Trophoblast cell (in vitro differentiated cells and primary cell): ENCODE measurements at regions not wholly inside any gene's neighbourhood (a gene's known extent, or its start where the extent isn't known, plus 50 kb on each side); places are given as distances from the start of the nearest gene placed in this dataset.

ENCODE experiments used
- DNase-seq, 2 donors: peaks; one replicate each; pipeline ENCODE4 v3.0.0-alpha.2; 2016
- H2AFZ ChIP-seq: 2 replicates; pipeline ENCODE4 v1.6.1; 2013; ENCODE audit warnings: low read length, moderate library complexity, mild to moderate bottlenecking; ENCODE audit not compliant: insufficient read depth, poor library complexity
- H2AK5ac ChIP-seq: 2 replicates; pipeline ENCODE4 v1.6.1; 2013; ENCODE audit warnings: mild to moderate bottlenecking, low read length
- H2BK120ac ChIP-seq: 2 replicates; pipeline ENCODE4 v1.6.1; 2013; ENCODE audit warnings: low read length, mild to moderate bottlenecking, moderate library complexity; ENCODE audit not compliant: insufficient read depth, poor library complexity
- H2BK12ac ChIP-seq: 2 replicates; pipeline ENCODE4 v1.6.1; 2013; ENCODE audit warnings: mild to moderate bottlenecking, low read length, moderate library complexity
- H2BK5ac ChIP-seq: 2 replicates; pipeline ENCODE4 v1.6.1; 2013; ENCODE audit warnings: low read length, low read depth, moderate library complexity, mild to moderate bottlenecking; ENCODE audit not compliant: poor library complexity
- H3K14ac ChIP-seq: 2 replicates; pipeline ENCODE4 v1.6.1; 2013; ENCODE audit warnings: mild to moderate bottlenecking, low read length
- H3K18ac ChIP-seq: 2 replicates; pipeline ENCODE4 v1.6.1; 2013; ENCODE audit warnings: mild to moderate bottlenecking, low read length
- H3K23ac ChIP-seq: 2 replicates; pipeline ENCODE4 v1.6.1; 2013; ENCODE audit warnings: low read length
- H3K27ac ChIP-seq: 2 replicates; pipeline ENCODE4 v1.5.1; 2013; ENCODE audit warnings: low read depth, mild to moderate bottlenecking, inconsistent platforms, low read length, moderate library complexity
- H3K27me3 ChIP-seq: 2 replicates; pipeline ENCODE4 v1.6.1; 2013; ENCODE audit warnings: inconsistent platforms, mild to moderate bottlenecking, low read length, moderate library complexity; ENCODE audit not compliant: insufficient read depth
- H3K36me3 ChIP-seq, 2 experiments: 1 replicate in 1 of 2; 2 replicates in 1 of 2; pipeline ENCODE4 v1.6.1; 2013; ENCODE audit warnings: low read length in 2 of 2, mild to moderate bottlenecking in 2 of 2, moderate library complexity in 1 of 2; ENCODE audit not compliant: insufficient read depth in 2 of 2, control insufficient read depth in 1 of 2
- H3K4ac ChIP-seq: 2 replicates; pipeline ENCODE4 v1.6.1; 2013; ENCODE audit warnings: low read depth, mild to moderate bottlenecking, low read length, moderate library complexity
- H3K4me1 ChIP-seq, 2 experiments: 1 replicate in 1 of 2; 2 replicates in 1 of 2; pipeline ENCODE4 v1.6.1; 2013; ENCODE audit warnings: low read length in 2 of 2, mild to moderate bottlenecking in 2 of 2, moderate library complexity in 1 of 2; ENCODE audit not compliant: insufficient read depth in 2 of 2, control insufficient read depth in 1 of 2
- H3K4me2 ChIP-seq: 2 replicates; pipeline ENCODE4 v1.6.1; 2013; ENCODE audit warnings: inconsistent platforms, mild to moderate bottlenecking, low read length, moderate library complexity
- H3K4me3 ChIP-seq: 2 replicates; pipeline ENCODE4 v1.5.1; 2013; ENCODE audit warnings: mild to moderate bottlenecking, low read depth, low read length, inconsistent platforms
- H3K79me1 ChIP-seq: one replicate; pipeline ENCODE4 v1.6.1; 2013; ENCODE audit warnings: low read length
- H3K79me2 ChIP-seq: 2 replicates; pipeline ENCODE4 v1.6.1; 2013; ENCODE audit warnings: low read length, mild to moderate bottlenecking; ENCODE audit not compliant: control insufficient read depth, insufficient read depth, poor library complexity
- H3K9ac ChIP-seq: 2 replicates; pipeline ENCODE4 v1.6.1; 2013; ENCODE audit warnings: mild to moderate bottlenecking, low read length
- H3K9me3 ChIP-seq: 2 replicates; pipeline ENCODE4 v1.6.1; 2013; ENCODE audit warnings: low read depth, mild to moderate bottlenecking, control low read depth, inconsistent platforms, low read length; ENCODE audit not compliant: insufficient read depth
- H4K12ac ChIP-seq: 2 replicates; pipeline ENCODE4 v1.6.1; 2013; ENCODE audit warnings: low read depth, mild to moderate bottlenecking, low read length, moderate library complexity
- H4K8ac ChIP-seq: 2 replicates; pipeline ENCODE4 v1.6.1; 2013; ENCODE audit warnings: low read depth, mild to moderate bottlenecking, low read length, moderate library complexity
- H4K91ac ChIP-seq: one replicate; pipeline ENCODE4 v1.6.1; 2013; ENCODE audit warnings: low read depth, mild to moderate bottlenecking, low read length, moderate library complexity
- WGBS: extraction: QIAGEN DNeasy Blood & Tissue Kit; methylation state at CpG from one replicate; pipeline ENCODE4 v1.1.7; 2013; ENCODE audit warnings: missing lambda C conversion rate; ENCODE audit not compliant: insufficient read length, insufficient coverage; ENCODE audit errors: extremely low coverage; 5-methylcytosine and 5-hydroxymethylcytosine counted together

DNA sequence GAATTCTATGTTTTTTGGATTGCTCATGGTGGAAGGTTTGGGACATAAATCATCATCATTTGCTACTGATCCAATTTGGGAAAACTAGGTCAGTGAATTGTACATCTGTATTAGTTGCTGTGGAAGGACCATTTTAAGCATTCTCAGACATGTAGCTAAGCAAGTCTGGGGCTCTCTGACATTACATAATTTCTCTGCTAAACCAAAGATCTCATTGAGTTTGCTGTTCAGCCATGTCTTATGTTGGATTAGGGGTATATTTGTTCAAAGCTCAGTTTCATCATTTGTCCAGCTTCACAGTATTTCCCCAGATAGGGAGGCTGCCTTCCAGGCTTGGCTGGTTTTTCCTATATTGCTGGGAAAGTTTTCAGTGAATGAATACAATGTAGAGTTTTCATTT is 399.7 kb downstream of the MTX2 start:
- no peak overlapping the region for H2BK5ac ChIP-seq
- H2BK12ac ChIP-seq = no peak overlapping the region
- H3K18ac ChIP-seq = no peak overlapping the region
- H3K27ac ChIP-seq = peak overlapping the region; percentile 51
- no peak overlapping the region for H3K4me3 ChIP-seq
- H2BK120ac ChIP-seq = no peak overlapping the region
- H3K23ac ChIP-seq = no peak overlapping the region
- H3K79me2 ChIP-seq = peaks cover 2% of the 10 kb centered on the region
- DNase-seq = no peak
- no peak overlapping the region for H2AK5ac ChIP-seq
- H3K4ac ChIP-seq = no peak overlapping the region
- no peak overlapping the region for H3K4me2 ChIP-seq
- no peaks in the 10 kb centered on the region for H3K36me3 ChIP-seq
- no peaks in the 10 kb centered on the region for H3K27me3 ChIP-seq
- H3K14ac ChIP-seq = no peak overlapping the region
- H4K12ac ChIP-seq = no peak overlapping the region
- peaks cover 12% of the 10 kb centered on the region for H3K79me1 ChIP-seq
- no peak overlapping the region for H3K9ac ChIP-seq
- no peak overlapping the region for H2AFZ ChIP-seq
- H4K91ac ChIP-seq = no peak overlapping the region
- no peaks in the 10 kb centered on the region for H3K9me3 ChIP-seq
- H4K8ac ChIP-seq = no peak overlapping the region
- peaks cover 7% of the 10 kb centered on the region in 2 experiments for H3K4me1 ChIP-seq

- Histone ChIP-seq H3K27me3 (no peaks in the 10 kb centered on the region), H3K4me2 (peak overlapping the region; percentile 13), H2BK12ac (no peak overlapping the region), H4K91ac (peak overlapping the region; percentile 16), H3K4me1 (peaks cover 7% of the 10 kb centered on the region in 2 experiments), H3K36me3 (no peaks in the 10 kb centered on the region), H3K14ac (no peak overlapping the region), H3K79me2 (peaks cover 2% of the 10 kb centered on the region), H2BK120ac (peak overlapping the region; percentile 6), H3K18ac (no peak overlapping the region), H2AK5ac (no peak overlapping the region), H3K4me3 (no peak overlapping the region), H3K27ac (peak overlapping the region; percentile 34), H4K12ac (no peak overlapping the region), H3K9ac (no peak overlapping the region), H3K4ac (no peak overlapping the region), H3K23ac (no peak overlapping the region), H3K9me3 (no peaks in the 10 kb centered on the region), H3K79me1 (peaks cover 13% of the 10 kb centered on the region), H4K8ac (peak overlapping the region; percentile 18), H2AFZ (no peak overlapping the region), H2BK5ac (peak overlapping the region; percentile 28)
- whole genome bisulfite sequencing = no CpG with 5 or more reads among the region's 5 CpGs
- DNase-seq = no peak
Measured at GRCh38 chr2:176669398-176670174, 400.3 kb downstream of the MTX2 start.

- no CpG with 5 or more reads among the region's 6 CpGs for WGBS
- H3K9ac ChIP-seq = no peak overlapping the region
- H3K4me2 ChIP-seq = peak overlapping the region; percentile 39
- H3K14ac ChIP-seq = no peak overlapping the region
- peak in 1 of 2 donors; percentile 10 for DNase-seq
- no peak overlapping the region for H2BK120ac ChIP-seq
- no peak overlapping the region for H3K23ac ChIP-seq
- H3K4me3 ChIP-seq = no peak overlapping the region
- no peak overlapping the region for H2BK12ac ChIP-seq
- H3K4me1 ChIP-seq = peaks cover 7 to 10% of the 10 kb centered on the region in 2 experiments
- no peaks in the 10 kb centered on the region for H3K9me3 ChIP-seq
- H3K79me2 ChIP-seq = peaks cover 2% of the 10 kb centered on the region
- H4K8ac ChIP-seq = no peak overlapping the region
- no peak overlapping the region for H3K18ac ChIP-seq
- no peak overlapping the region for H3K4ac ChIP-seq
- H2AK5ac ChIP-seq = no peak overlapping the region
- H4K12ac ChIP-seq = no peak overlapping the region
- H4K91ac ChIP-seq = no peak overlapping the region
- H2BK5ac ChIP-seq = no peak overlapping the region
- H3K27ac ChIP-seq = peak overlapping the region; percentile 60
- H3K27me3 ChIP-seq = no peaks in the 10 kb centered on the region
- H2AFZ ChIP-seq = no peak overlapping the region
- peaks cover 16% of the 10 kb centered on the region for H3K79me1 ChIP-seq
- H3K36me3 ChIP-seq = no peaks in the 10 kb centered on the region
Measured at GRCh38 chr2:176675271-176675949, 406.2 kb downstream of the MTX2 start.

DNA sequence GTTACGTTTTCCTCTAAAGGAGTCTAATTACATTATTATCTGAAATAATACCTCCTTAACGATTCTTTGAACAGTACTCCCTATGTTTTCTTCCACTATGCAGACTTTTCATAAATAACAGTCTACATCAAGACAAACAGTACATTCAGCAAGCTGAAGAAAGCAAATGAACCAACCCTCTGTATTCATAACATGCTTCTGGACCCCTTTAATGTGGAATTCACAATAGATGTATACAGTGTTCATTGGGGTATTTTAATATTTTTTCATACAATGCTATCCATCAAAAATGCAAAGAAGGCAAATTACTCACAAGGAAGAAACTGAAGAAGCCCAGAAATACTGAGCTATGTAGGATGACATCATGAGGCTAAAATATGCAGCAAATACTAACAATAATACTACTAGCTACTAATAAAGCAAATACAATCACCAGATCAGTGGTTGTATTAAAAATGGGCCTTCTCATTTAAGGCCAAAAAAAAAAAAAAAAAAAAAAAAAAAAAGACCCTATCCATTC is 408.6 kb downstream of the MTX2 start:
- no peak for DNase-seq
- Histone ChIP-seq H3K4me2 (no peak overlapping the region), H3K79me1 (peaks cover 16% of the 10 kb centered on the region), H3K18ac (no peak overlapping the region), H3K27me3 (no peaks in the 10 kb centered on the region), H3K23ac (no peak overlapping the region), H4K12ac (no peak overlapping the region), H4K8ac (no peak overlapping the region), H2BK12ac (no peak overlapping the region), H2AFZ (no peak overlapping the region), H2BK5ac (no peak overlapping the region), H3K14ac (no peak overlapping the region), H3K9ac (no peak overlapping the region), H3K79me2 (peaks cover 2% of the 10 kb centered on the region), H3K36me3 (no peaks in the 10 kb centered on the region), H3K4ac (no peak overlapping the region), H3K27ac (no peak overlapping the region), H3K9me3 (no peaks in the 10 kb centered on the region), H4K91ac (no peak overlapping the region), H2AK5ac (no peak overlapping the region), H2BK120ac (no peak overlapping the region), H3K4me1 (peaks cover 7 to 10% of the 10 kb centered on the region in 2 experiments), H3K4me3 (no peak overlapping the region)
- WGBS = no CpG with 5 or more reads among the region's 2 CpGs
